HL-60 (cell line): ENCODE measurements at regions not wholly inside any gene's neighbourhood (a gene's known extent, or its start where the extent isn't known, plus 50 kb on each side); places are given as distances from the start of the nearest gene placed in this dataset.

Source experiments
- GABPA ChIP-seq: IDR thresholded peaks from 2 replicates; pipeline ENCODE4 v1.6.1; 2012; ENCODE audit warnings: low read depth
- POLR2AphosphoS5 ChIP-seq: IDR thresholded peaks from 2 replicates; pipeline ENCODE4 v1.6.1; 2012; ENCODE audit warnings: low read depth
- TF ChIP-seq, protein P1 (sequence below): IDR thresholded peaks from one replicate; pipeline ENCODE4 v1.5.1; 2011; ENCODE audit warnings: low read length, control low read depth, inconsistent platforms; ENCODE audit not compliant: insufficient read depth

DNA sequence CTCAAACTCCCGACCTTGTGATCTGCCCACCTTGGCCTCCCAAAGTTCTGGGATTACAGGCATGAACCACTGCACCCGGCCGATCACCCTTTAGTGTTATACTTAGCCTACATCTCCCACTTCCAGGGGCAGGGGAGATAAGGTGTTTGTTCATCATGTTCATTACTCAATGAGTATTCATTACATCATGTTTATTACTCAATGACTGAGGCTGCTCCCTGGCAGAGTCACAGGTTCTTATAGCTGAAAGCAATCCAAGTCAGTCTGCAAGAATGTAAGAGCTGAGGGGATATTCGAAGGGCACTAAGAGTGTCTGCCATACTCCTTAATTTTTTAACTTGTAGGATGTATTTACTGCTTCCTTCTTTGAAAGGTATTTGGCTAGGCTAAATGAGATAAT lies 214.2 kb downstream of the SPATA31D1 start:
- TF ChIP-seq, protein P1, sequence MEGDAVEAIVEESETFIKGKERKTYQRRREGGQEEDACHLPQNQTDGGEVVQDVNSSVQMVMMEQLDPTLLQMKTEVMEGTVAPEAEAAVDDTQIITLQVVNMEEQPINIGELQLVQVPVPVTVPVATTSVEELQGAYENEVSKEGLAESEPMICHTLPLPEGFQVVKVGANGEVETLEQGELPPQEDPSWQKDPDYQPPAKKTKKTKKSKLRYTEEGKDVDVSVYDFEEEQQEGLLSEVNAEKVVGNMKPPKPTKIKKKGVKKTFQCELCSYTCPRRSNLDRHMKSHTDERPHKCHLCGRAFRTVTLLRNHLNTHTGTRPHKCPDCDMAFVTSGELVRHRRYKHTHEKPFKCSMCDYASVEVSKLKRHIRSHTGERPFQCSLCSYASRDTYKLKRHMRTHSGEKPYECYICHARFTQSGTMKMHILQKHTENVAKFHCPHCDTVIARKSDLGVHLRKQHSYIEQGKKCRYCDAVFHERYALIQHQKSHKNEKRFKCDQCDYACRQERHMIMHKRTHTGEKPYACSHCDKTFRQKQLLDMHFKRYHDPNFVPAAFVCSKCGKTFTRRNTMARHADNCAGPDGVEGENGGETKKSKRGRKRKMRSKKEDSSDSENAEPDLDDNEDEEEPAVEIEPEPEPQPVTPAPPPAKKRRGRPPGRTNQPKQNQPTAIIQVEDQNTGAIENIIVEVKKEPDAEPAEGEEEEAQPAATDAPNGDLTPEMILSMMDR, result no peak
- no peak for TF ChIP-seq GABPA
- TF ChIP-seq POLR2AphosphoS5, result no peak
